ENCODE measurements at regions not wholly inside any gene's neighbourhood (a gene's known extent, or its start where the extent isn't known, plus 50 kb on each side); places are given as distances from the start of the nearest gene placed in this dataset.

DNA sequence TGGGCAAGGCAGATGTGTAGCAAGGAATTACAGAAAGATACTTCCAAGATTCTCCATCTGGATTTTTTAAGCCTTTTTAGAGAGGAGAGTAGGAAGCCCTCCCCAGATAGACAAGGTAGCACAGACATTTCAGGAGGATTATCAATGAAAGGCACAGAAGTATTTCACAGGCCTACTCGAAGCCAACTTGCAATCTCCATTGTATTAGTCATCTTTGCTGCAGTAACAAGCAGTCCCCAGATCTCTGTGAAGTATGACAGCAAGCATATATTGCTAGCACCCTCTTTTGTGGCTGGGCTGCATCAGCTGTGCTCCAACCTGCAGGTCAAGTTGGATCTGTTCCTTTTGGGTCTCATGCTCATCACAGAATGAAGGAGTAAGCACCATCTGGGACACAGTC, 101.6 kb downstream of the MAF start:
- DNase-seq (ENCODE audit: low read depth in 2 of 3, low spot score in 1 of 3), result no peak

DNA sequence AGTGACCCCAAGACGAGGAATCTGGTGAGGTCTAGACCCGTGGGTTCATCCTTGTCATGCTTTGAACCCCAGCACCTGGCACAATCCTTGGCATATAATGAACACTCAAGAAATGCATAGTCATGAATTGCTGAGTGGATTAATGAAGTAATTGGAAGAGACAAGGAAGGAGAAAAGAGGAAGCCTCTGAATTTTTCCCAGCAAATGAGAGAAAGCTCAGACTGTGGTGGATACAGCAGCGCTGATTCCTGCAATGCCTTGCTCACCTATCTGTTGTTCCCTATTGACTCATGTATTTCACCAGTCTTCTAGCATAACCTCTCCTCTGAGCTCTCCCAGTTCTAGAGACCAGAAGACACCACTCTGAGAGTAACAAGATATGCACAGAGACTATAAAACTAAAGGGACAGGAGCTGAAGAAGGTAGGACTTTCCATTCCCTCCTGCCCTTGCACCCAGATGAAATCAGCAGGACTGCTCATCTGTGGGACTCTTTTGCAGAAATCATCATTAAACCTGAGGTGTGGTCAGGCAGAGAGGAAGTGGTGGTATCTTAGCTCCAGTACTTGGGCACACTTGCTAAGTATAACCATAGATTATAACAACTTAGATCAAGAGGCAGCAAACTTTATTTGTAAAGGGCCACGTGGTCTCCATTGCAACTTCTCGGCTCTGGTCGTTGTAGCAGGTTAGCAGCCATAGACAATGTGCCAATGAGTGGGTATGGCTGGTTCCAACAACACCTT, 102.8 kb downstream of the MAF start:
- no peak for DNase-seq (ENCODE audit: low read depth in 2 of 3, low spot score in 1 of 3)

DNA sequence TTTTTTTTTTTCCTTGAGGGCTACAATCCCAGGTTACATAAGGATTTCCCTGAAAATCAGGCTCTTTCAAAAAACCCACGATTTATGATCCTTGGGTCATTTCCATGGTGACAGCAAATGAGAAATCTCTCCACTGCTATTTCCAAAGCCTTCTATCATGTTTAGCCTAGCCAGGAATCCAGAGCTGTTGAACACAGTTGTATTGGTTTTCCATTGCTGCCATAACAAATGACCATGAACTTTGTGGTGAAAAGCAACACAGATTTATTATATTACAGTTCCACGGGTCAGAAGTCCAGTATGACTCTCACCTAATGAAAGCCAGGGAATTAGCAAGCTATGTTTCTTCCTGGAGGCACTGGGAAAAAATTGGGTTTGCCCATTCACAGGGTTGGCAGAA, 106.6 kb downstream of the MAF start:
- no peak for DNase-seq (ENCODE audit: low read depth in 2 of 3, low spot score in 1 of 3)

DNA sequence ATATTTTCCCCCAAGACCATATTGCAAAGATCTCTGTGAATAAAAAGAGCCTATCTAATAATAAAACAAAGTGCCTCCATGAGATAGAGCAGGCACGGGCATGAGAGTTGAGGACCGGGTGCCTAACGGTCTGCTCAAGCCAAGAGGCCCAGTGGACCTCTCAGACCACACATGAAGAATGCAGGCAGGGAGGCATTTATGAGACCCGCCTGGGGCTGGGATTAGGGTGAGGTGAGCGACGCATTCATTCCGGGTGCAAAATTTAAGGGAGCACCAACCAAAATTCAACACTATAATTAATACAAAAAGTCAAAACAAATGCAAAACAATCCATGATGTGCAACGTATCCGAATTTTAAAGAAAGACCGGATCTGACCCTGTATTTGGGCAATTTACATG, 108.5 kb downstream of the MAF start:
- DNase-seq (ENCODE audit: low read depth in 2 of 3, low spot score in 1 of 3), result no peak

DNA sequence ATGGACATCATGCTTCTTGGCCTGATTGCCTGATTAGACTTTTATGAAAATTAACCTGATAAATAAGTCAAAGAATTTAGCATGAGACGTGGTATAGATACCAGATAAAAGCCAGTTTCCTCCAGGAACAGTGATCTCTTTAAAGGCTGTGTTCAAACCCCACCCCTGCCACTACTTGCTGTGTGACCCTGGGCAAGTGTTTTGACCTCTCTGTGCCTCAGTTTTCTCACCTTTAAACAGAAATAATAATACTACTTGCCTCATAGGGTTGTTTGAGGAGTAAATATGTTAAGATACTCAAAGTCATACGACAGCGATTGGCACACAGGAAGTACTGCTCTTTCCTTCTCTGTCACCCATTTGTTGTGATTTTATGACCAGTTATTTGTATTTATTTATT, 115.5 kb downstream of the MAF start:
- no peak for DNase-seq (ENCODE audit: low read depth in 2 of 3, low spot score in 1 of 3)

DNA sequence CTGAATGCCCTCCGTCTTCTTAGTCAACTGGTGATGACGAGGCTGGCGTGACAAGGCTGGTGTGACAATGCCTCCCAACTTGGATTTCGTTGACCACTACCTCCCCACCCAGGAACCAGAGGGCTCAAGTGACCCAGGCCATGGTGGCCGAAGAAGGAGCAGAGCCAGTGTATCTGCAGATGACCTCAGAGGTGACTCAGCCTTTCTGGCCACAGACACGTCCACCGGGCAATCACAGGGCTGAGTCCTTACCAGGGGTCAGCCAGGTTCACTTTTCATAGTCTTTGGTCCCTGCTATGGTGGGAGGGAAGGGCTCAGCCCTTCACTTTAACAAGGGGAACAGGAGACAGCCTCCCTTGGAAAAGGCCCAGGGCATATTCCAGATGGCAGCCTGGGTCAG, 116.3 kb downstream of the MAF start:
- DNase-seq (ENCODE audit: low read depth in 2 of 3, low spot score in 1 of 3), result no peak

DNA sequence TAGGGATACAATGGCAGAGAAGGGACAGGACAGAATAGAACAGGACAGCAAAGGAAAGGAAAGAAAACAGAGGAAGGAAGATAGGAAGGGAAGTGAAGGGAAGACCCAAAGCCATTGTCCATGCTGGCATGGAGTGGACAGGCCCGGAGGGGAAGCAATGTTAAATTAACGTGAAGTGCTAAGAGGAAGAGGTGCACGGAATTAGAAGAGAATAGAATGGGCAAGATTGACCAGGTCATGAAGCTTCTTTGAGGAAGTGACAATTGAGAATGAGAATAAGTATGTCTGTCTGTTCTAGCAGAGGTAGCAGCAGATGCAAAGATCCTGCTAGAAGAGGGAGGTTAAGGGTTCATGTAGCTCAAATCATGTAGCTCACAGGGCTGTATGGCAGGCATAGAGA, 117.2 kb downstream of the MAF start:
- DNase-seq (ENCODE audit: low read depth in 2 of 3, low spot score in 1 of 3), result no peak

DNA sequence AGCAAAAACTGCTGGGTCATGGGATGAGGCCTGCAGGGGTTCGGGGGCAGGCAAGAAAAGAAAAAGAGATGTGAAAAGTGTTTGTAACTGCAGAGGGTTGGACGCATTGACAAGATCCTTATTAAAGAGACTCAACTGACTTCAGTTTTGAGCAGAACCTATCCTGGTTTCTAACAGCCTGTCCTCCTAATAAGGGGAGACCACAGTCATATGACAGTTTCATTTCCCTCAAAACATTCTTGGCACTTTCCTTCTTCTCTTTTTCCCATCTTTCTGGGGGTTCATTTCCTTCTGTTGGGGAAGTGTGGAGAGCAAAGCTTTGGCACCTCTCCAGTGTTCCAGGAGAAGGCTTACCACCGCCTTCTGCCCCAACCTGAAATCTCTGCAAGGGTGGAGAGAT, 118.5 kb downstream of the MAF start:
- no peak for DNase-seq (ENCODE audit: low read depth in 2 of 3, low spot score in 1 of 3)

DNA sequence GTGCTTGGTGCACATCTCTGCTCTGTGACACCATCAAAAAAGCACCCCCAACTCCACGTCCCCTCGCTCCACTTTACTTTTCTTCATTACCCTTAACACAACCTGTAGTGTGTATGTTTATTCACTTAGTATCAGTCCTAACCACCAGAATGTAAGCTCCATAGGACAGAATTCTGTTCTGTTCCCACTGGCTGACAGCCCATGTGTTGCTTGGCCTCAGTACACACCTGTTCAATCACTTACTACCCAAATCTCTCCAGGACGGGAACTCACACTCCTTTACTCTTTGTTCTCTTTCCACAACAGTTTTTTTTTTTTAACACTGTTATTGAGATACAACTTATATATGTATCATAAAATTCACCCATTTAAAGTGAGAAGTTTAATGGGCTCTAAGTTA, 119.6 kb downstream of the MAF start:
- DNase-seq (ENCODE audit: low read depth in 2 of 3, low spot score in 1 of 3), result no peak

DNA sequence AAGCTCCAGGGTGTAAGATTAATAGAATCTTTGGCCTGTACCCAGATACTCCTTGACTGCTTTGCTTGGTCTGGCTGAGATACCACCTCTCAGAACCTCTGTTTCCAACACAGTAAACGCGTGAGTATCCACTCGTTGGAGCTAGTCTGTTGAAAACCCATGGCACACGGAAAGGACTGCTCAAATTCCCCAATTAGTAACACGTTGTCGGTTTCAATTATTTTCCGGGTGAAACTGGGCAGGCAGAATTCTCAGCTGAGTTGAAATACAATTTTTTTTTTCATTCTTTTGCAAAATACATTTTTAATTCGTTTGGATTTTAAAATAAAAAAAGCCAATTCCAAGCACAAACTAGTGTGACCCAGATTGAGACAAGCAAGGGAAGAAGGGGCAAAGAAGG, 120.5 kb downstream of the MAF start:
- no peak for DNase-seq (ENCODE audit: low read depth in 2 of 3, low spot score in 1 of 3)

DNA sequence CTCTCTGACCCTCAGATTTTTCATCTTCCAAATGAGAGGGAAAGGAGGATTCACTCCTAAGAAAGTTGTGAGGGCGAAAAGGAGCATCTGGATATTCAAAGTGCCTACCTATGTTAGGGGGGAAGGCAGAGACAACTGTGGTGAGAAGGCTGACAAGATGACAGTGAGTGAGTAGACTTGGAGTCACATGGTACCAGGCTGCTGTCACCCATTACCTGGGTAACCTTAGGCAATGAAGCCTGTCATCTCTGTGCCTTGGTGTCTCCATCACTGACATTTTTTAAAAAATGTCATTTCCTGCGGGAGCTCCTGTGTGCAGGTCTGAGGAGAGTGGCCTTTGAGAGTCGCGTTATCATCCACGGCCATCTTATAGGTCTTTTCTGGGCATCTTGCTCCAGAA, 124.0 kb downstream of the MAF start:
- DNase-seq (ENCODE audit: low read depth in 2 of 3, low spot score in 1 of 3), result no peak

DNA sequence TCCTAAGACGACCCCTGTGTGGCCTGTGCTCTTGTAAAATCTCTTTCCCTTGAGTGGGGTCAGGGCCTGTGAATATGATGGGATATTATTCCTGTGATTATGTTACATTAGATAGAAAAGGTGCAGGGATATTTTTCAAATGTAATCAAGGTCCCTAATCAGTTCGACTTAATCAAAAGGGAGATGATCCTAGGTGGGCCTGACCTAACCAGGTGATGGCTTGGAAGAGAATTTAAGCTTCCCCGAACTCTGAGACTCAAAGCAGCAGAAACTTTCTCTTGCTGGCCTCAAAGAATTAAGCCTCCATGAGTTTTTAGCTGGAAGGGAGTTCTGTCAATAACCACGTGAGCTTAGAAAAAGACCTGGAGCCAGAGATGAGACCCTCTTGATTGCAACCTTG, 124.7 kb downstream of the MAF start:
- DNase-seq (ENCODE audit: low read depth in 2 of 3, low spot score in 1 of 3), result no peak

DNA sequence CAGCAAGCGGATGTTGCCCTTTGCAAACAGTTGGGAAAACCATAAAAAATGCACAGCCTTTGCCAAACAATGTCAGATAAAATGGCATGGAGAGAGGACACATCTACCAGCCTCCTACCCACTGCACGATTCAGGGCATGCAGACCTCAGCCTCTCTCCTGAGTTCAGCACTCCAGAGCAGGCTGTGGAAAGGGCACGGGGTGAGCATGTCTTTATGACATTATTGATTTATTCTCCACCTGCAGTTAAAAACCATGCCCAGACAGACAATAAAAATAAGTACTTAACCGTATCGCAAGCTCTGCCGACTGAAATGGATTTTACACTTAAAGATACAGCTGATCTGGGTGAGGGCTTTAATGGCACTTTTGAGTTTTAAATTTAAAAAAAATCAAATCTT, 127.1 kb downstream of the MAF start:
- DNase-seq (ENCODE audit: low read depth in 2 of 3, low spot score in 1 of 3), result no peak

DNA sequence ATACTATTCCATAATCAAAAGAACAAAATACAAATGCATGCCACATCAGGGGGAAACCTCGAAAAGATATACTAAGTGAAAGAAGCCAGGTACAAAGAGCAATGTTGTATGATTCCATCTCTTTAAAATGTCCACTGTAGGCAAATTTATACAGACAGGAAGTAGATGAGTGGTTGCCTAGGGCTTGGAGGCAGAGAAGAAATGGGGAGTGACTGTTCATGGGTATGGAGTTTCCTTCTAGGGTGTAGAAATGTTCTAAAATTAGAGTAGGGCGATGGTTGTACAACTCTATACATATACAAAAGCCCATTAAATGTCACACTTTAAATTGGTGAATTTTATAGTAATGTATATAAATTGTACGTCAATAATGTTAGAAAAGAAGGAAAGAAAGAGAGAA, 128.1 kb downstream of the MAF start:
- DNase-seq (ENCODE audit: low read depth in 2 of 3, low spot score in 1 of 3), result no peak

DNA sequence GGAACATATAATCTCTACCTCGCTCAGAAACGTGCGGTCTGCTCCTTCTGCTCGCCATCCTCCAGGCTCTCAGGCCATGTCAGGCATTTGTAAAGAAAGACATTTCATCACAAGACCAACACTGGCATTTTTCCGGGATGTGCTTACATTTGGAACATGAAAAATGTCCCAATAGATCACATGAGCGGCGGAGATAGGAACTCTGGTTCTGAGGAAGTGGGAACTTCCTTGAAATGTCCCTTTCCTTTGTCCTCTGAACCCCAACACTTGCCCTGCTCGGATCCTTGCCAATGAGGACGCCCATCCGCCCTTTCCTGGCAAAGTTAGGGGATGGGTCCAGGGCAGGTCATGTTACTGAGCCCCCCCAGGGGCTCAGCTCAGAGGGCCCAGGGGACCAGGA, 130.5 kb downstream of the MAF start:
- no peak for DNase-seq (ENCODE audit: low read depth in 2 of 3, low spot score in 1 of 3)

DNA sequence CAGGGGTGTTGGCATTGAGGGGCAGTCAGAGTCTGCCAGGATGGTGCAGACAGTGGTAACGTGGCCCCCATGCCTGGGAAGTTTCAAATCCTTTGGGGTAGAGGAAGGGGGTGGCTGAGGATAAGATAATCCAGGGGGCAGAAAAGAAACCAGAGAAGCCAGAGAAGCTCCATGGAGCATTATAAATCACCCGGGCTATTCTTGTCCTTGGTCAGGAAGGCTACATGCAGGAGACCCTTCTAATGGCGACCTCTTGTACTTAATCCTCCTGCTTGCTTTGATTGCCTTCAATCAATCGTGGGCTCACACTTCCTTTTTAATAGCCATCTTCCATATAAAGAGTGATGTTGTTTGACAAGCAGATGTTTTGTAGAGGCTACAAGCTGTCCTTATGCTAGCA, 131.9 kb downstream of the MAF start:
- no peak for DNase-seq (ENCODE audit: low read depth in 2 of 3, low spot score in 1 of 3)

DNA sequence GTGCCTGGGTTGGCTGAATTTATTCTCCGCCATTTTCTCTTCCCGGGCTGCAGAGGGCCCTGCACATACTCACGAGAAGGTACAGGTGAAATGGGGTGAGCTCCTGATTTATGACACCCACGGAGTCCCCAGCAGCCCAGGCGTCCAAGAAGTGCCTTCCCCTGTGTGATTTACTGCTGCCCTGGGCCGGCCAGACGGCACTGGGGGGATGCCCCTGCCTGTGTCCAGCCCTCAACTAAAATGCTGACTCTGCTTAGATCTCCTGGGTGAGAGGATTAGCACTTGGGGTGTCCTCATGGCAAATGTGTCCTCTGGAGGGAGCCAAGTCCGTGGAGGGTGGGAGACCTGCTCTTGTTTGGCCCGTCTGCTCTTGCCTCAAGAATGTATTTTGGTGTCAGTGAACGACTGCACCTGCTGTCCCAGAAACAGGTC, 132.4 kb downstream of the MAF start:
- DNase-seq (ENCODE audit: low read depth in 2 of 3, low spot score in 1 of 3), result no peak

DNA sequence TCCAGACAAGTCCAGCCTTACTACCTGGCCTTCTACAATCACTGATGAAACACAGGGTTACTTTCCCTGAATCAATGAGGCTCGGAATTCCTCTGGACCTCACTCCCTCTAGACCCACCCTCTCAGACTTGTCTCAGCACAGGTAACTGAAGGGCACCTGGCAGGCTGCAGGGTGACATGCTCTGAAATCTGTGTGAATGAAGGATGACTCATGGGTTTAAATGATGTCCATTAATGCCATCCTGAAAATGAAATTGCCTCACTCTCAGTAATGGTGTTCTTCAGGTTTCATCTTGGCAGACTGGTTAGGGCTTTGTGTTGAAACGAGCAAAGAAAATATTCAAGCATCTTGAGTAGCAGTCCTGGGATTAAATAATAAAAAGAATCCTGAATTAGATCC, 134.4 kb downstream of the MAF start:
- DNase-seq (ENCODE audit: low read depth in 2 of 3, low spot score in 1 of 3), result no peak

DNA sequence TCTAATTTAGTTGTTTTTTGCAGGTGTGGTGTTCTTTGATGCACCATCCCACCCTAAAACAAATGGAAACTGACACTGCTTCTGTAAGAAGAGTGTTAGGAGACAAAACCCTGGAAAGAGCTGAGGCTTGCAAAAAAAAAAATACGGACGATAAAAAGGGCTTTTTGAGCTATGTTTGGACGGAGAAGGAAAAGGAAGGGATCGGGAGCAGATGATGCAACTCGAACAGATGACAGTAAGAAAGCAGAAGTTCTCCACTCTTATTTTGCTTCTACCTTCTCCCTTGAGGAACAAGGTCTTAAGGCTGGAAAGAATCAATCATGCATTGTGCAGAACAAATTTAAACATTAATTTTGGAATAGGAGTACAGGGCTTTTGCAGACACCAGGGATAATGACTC, 136.7 kb downstream of the MAF start:
- no peak for DNase-seq (ENCODE audit: low read depth in 2 of 3, low spot score in 1 of 3)

DNA sequence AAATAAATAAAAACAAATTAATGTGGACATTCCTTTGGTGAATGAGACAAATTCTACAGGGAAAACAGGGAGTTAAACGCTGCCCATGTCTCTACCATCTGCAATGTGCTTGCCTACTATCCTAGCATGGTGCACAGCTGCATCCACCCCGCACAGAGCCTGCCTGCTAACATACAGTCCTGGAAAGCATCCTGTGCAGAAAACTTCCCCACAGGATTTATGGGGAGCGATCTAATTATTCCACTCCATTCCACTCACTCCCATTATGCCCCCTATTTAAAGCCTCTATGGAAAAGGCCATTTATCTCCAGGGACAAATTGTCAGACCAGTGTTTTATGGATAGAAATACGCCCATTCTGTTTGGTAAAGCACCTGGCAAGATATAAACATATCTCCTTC, 144.5 kb downstream of the MAF start:
- no peak for DNase-seq (ENCODE audit: low read depth in 2 of 3, low spot score in 1 of 3)

DNA sequence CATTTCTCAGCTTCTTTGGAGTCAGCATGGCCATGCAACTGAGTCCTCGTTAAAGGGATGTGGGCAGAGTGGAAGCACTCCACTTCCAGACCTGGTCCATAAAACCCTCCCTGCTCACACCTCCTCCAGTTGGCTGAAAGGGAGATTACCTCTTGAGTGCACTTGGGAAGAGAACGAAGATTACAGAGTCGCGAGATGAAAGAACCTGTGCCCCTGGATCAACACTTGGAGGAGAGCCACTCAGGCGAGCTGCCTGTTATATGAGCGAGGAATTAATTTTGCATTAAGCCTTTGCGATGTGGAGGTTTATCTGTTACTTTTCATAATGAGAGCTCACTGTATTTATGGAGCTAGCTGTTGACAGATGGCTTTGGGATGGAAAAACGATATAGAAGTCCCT, 147.9 kb downstream of the MAF start:
- no peak for DNase-seq (ENCODE audit: low read depth in 2 of 3, low spot score in 1 of 3)

DNA sequence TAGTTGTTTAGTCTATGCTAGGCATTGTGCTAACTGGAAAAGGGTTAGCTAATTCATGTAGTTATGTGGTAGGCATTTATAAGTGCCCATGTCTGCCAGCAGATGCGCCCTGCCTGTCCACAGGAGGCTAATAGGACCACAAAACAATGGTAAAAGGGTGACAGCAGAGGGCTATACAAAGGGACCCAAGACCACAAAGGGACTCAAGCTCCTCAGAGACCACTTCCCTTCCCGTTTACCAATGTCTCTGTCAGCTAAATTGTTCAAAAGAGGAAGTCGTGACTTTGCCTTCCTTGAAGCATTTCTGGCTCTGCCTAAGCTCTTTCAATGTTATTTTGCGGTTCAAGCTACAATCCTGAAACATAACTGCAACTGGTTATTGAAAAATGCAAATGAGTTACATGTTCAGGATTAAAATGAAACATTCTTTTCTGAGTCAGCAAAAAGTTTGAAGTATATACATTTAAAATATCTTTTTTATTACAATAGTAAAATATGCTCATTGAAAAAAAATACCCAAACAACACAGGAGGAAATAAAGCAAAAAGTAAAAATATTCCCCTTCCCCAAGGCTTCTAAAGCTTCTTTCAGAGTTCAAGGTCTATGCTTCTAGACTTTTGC, 149.2 kb downstream of the MAF start:
- no peak for DNase-seq (ENCODE audit: low read depth in 2 of 3, low spot score in 1 of 3)

DNA sequence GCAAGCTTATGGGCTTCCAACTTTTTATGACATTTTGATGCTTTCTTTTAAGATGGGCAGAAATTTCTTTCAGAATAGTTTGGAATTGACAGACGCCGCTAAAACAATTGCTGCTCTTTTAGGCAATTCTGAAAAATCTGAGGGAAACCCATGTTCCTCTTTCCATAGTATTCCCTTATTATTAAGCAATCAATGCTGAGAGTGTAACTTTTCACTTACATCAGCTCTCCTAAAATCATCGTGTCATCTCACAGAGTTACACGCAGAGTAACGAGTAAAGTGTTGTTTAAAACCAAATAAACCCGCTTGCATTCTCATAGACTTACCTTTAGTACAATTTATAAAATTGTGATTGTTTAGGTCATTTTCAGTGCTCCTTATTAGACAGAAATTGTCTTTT, 150.6 kb downstream of the MAF start:
- DNase-seq (ENCODE audit: low read depth in 2 of 3, low spot score in 1 of 3), result no peak

Data from stimulated activated CD4-positive, alpha-beta T cell treated with anti-CD3 and anti-CD28 coated beads, Interleukin-12 subunit alpha, Interleukin-12 subunit beta, amount 100 ng/mL, for 48 hours (primary cell).